ENCODE measurements at regions not wholly inside any gene's neighbourhood (a gene's known extent, or its start where the extent isn't known, plus 50 kb on each side); places are given as distances from the start of the nearest gene placed in this dataset.

GRCh38 chr4:24395937-24396336 is 188.4 kb downstream of the DHX15 start:
- TF ChIP-seq EZH2 (IDR thresholded peaks at IDR 0.05; ENCODE audit: low read length, unreplicated experiment) (no peak), EZH2phosphoT487 (IDR thresholded peaks at IDR 0.05; ENCODE audit: borderline replicate concordance, low read length) (no peak)
- TF ChIP-seq, protein P1, sequence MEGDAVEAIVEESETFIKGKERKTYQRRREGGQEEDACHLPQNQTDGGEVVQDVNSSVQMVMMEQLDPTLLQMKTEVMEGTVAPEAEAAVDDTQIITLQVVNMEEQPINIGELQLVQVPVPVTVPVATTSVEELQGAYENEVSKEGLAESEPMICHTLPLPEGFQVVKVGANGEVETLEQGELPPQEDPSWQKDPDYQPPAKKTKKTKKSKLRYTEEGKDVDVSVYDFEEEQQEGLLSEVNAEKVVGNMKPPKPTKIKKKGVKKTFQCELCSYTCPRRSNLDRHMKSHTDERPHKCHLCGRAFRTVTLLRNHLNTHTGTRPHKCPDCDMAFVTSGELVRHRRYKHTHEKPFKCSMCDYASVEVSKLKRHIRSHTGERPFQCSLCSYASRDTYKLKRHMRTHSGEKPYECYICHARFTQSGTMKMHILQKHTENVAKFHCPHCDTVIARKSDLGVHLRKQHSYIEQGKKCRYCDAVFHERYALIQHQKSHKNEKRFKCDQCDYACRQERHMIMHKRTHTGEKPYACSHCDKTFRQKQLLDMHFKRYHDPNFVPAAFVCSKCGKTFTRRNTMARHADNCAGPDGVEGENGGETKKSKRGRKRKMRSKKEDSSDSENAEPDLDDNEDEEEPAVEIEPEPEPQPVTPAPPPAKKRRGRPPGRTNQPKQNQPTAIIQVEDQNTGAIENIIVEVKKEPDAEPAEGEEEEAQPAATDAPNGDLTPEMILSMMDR (conservative IDR thresholded peaks at IDR 0.05; ENCODE audit: low read depth, low read length): no peak
- no peaks in the 10 kb centered on the region for H3K9me3 ChIP-seq (ENCODE audit: low read length)
- no peaks in the 10 kb centered on the region for H4K20me1 ChIP-seq (ENCODE audit: low read length)
- no peak overlapping the region for H2AFZ ChIP-seq (ENCODE audit: low read length)
- H3K4me1 ChIP-seq (ENCODE audit: insufficient read depth, low read length): no peaks in the 10 kb centered on the region
- intact Hi-C loops (cut with micrococcal nuclease): no loop called here
- H3K9me2 ChIP-seq (replicated peaks; ENCODE audit: low read length): no peaks in the 10 kb centered on the region
- H3K9ac ChIP-seq (ENCODE audit: low read length): no peak overlapping the region
- no peaks in the 10 kb centered on the region for H3F3A ChIP-seq (ENCODE audit: low read length, unreplicated experiment)
- CTCF ChIA-PET: no interaction called here
- H3K79me2 ChIP-seq (ENCODE audit: low read length): no peaks in the 10 kb centered on the region
- peaks cover 25% of the 10 kb centered on the region for H3K27me3 ChIP-seq (ENCODE audit: low read length)
- no peak for DNase-seq
- H3K4me2 ChIP-seq (ENCODE audit: low read length): no peak overlapping the region
- POLR2A ChIA-PET (ENCODE audit: unreplicated experiment): no interaction called here
- H3K36me3 ChIP-seq (ENCODE audit: low read depth, low read length): no peaks in the 10 kb centered on the region
- no peak overlapping the region for H3K4me3 ChIP-seq (ENCODE audit: low read length)
- H3K27ac ChIP-seq (ENCODE audit: low read length): no peak overlapping the region
- no TSS peak for BruUV-seq (replicated peaks)
- ATAC-seq: no peak

GRCh38 chr4:24394041-24394440 is 190.3 kb downstream of the DHX15 start:
- Histone ChIP-seq H3K9me3 (ENCODE audit: low read length) (no peaks in the 10 kb centered on the region), H3K36me3 (ENCODE audit: low read depth, low read length) (no peaks in the 10 kb centered on the region), H3K4me1 (ENCODE audit: insufficient read depth, low read length) (no peaks in the 10 kb centered on the region), H3K79me2 (ENCODE audit: low read length) (no peaks in the 10 kb centered on the region), H3K9ac (ENCODE audit: low read length) (no peak overlapping the region), H4K20me1 (ENCODE audit: low read length) (no peaks in the 10 kb centered on the region), H2AFZ (ENCODE audit: low read length) (no peak overlapping the region), H3K27me3 (ENCODE audit: low read length) (peaks cover 25% of the 10 kb centered on the region), H3K4me3 (ENCODE audit: low read length) (no peak overlapping the region), H3K27ac (ENCODE audit: low read length) (no peak overlapping the region), H3F3A (ENCODE audit: low read length, unreplicated experiment) (no peaks in the 10 kb centered on the region), H3K9me2 (replicated peaks; ENCODE audit: low read length) (no peaks in the 10 kb centered on the region), H3K4me2 (ENCODE audit: low read length) (no peak overlapping the region)
- BruUV-seq (replicated peaks): no TSS peak
- POLR2A ChIA-PET (ENCODE audit: unreplicated experiment): no interaction called here
- CTCF ChIA-PET: no interaction called here
- DNase-seq (peak; percentile 11), ATAC-seq (no peak)
- TF ChIP-seq EZH2 (IDR thresholded peaks at IDR 0.05; ENCODE audit: low read length, unreplicated experiment): no peak
- TF ChIP-seq, protein P1 (conservative IDR thresholded peaks at IDR 0.05; ENCODE audit: low read depth, low read length): no peak
- no peak for TF ChIP-seq EZH2phosphoT487 (IDR thresholded peaks at IDR 0.05; ENCODE audit: borderline replicate concordance, low read length)
- intact Hi-C loops (cut with micrococcal nuclease): no loop called here

DNA sequence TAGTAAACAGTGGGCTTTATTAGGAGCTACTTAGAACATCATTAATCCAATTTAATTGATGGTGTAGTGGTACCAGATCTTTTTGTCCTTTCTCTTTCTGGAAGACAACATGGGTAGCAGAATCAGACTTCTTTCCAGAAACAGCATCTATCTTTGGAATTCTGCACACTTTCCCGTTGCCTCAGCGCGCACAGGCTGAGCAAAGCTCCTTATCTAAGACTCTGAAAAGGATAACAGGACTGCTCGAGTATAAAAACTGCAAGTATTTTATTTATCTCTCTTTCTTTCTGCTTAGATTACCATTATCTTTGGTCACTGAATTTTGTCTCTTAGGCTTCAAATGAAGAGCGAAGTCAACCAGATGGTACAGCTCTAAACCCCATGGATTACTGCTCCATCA is 191.7 kb downstream of the DHX15 start:
- no peaks in the 10 kb centered on the region for H3K79me2 ChIP-seq (ENCODE audit: low read length)
- no peak for TF ChIP-seq EZH2phosphoT487 (IDR thresholded peaks at IDR 0.05; ENCODE audit: borderline replicate concordance, low read length)
- TF ChIP-seq EZH2 (IDR thresholded peaks at IDR 0.05; ENCODE audit: low read length, unreplicated experiment): no peak
- TF ChIP-seq, protein P1 (conservative IDR thresholded peaks at IDR 0.05; ENCODE audit: low read depth, low read length): no peak
- H3K9ac ChIP-seq (ENCODE audit: low read length): no peak overlapping the region
- ATAC-seq: no peak
- DNase-seq: no peak
- no peak overlapping the region for H3K27ac ChIP-seq (ENCODE audit: low read length)
- CTCF ChIA-PET: no interaction called here
- no peak overlapping the region for H3K4me3 ChIP-seq (ENCODE audit: low read length)
- H4K20me1 ChIP-seq (ENCODE audit: low read length): no peaks in the 10 kb centered on the region
- H3K36me3 ChIP-seq (ENCODE audit: low read depth, low read length): no peaks in the 10 kb centered on the region
- POLR2A ChIA-PET (ENCODE audit: unreplicated experiment): no interaction called here
- no peaks in the 10 kb centered on the region for H3K9me2 ChIP-seq (replicated peaks; ENCODE audit: low read length)
- BruUV-seq (replicated peaks): no TSS peak
- no peak overlapping the region for H2AFZ ChIP-seq (ENCODE audit: low read length)
- H3F3A ChIP-seq (ENCODE audit: low read length, unreplicated experiment): no peaks in the 10 kb centered on the region
- H3K9me3 ChIP-seq (ENCODE audit: low read length): no peaks in the 10 kb centered on the region
- intact Hi-C loops (cut with micrococcal nuclease): no loop called here
- H3K4me2 ChIP-seq (ENCODE audit: low read length): no peak overlapping the region
- no peaks in the 10 kb centered on the region for H3K4me1 ChIP-seq (ENCODE audit: insufficient read depth, low read length)
- H3K27me3 ChIP-seq (ENCODE audit: low read length): peaks cover 25% of the 10 kb centered on the region
